ENCODE measurements at regions not wholly inside any gene's neighbourhood (a gene's known extent, or its start where the extent isn't known, plus 50 kb on each side); places are given as distances from the start of the nearest gene placed in this dataset.

DNA sequence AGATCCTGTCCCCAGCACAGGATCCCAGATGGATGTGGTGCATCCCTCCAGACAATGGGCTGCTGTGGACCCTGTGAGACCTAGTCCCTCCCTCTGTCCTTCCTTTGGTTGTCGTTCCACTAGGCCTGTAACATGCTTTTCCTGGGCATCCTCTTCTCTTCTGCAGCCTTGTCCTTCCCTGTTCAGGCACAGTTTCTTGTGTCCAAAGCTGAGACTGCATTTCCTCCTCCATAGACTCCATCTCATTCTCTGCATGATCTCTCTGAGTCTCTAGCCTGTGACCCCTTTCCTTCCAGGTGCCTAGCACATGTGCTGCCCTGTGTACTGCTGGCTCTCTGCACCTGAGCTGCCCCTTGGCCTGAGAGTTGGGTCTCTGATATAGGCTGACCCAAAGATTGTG lies 293.5 kb upstream of the IGFBP3 start:
- DNase-seq, result no peak

- no peak for DNase-seq
These were observed 292.1 kb upstream of the IGFBP3 start for GRCh38 chr7:46213154-46213537.

DNA sequence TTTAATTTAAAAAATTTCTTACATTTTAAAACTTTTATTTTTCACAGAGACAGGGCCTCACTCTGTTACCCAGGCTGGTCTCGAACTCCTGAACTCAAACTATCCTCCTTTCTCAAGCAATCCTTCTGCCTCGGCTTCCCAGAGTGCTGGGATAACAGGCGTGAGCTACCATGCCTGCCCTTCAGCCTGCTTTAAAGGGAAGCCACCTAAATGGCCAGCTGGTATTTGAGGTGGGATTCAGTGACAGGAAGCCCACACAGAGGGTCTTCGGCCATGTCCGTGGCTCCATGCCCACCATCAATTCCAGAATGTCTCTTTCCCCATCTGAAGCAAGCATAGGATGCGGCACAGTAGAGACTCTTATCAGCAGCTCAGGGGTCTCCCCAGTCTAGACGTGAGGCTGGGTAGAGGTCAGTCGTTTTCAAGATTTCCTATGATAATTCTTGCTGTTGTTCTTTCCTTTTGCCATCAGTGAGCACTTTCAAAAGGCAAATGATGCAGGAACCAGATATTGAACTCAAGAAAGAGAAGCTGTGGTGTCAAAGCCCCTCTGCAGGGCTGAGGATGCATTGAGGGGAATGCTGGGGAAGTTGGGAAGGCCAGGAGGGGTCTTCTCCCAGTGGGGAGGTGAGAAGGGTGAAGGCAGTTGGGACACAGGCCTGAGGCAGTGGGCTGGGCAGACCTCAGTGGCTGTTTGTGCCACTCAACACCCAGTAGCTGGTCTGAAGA lies 291.5 kb upstream of the IGFBP3 start:
- DNase-seq, result no peak

DNA sequence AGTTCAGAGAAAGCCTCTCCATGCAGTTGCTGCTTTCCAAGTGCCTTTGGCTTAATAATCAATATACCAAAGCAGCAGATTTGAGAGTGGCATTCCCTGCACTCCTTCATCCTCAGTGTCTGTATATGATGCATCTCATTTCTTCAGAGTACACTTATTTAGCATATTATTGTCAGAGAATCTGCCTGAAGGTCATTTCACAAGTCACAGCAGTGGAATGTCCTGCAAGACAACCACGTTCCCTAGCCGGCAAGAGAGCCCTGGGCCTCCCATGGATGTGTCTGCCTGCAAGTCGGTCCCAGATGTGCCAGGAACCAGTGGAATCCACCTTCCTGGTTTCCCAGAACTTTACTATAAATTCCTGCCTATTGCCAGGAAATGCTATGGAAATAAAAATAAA lies 289.4 kb upstream of the IGFBP3 start:
- no peak for DNase-seq

DNA sequence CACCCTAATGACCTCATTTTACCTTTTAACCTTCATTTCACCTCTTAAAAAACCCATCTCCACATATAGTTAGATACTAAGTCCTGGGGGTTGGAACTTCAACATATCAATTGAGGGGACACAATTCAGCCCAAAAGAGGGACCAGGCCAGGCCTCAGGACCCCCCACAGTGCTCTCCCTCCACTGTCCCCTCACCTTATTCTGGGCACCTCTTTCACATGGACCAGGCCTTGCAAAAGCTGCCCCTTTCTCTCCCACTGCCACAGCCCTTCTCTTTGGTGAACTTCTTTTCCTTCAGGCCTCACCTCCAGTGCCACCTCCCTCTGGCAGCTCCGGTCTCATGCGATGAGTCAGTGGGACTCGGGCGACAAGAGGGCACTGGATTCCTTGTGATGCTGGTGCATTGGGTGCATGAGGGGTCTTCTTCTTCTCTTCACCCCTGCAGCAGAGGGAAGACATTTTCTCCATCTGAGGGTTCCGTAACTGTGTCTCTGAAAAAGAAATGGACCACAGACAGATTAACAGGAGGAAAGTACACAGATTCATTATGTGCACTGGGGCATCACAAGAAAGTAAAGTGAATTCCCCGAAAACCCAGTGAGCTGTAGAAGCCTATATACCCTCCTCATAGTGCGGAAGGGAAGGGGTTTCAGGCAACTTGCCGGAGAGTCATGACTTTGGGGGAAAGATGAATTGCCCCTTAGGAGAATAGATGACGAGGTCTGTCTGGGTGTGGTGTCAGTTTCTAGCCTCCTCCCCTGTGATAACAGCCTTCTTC lies 288.7 kb upstream of the IGFBP3 start:
- DNase-seq, result no peak

DNA sequence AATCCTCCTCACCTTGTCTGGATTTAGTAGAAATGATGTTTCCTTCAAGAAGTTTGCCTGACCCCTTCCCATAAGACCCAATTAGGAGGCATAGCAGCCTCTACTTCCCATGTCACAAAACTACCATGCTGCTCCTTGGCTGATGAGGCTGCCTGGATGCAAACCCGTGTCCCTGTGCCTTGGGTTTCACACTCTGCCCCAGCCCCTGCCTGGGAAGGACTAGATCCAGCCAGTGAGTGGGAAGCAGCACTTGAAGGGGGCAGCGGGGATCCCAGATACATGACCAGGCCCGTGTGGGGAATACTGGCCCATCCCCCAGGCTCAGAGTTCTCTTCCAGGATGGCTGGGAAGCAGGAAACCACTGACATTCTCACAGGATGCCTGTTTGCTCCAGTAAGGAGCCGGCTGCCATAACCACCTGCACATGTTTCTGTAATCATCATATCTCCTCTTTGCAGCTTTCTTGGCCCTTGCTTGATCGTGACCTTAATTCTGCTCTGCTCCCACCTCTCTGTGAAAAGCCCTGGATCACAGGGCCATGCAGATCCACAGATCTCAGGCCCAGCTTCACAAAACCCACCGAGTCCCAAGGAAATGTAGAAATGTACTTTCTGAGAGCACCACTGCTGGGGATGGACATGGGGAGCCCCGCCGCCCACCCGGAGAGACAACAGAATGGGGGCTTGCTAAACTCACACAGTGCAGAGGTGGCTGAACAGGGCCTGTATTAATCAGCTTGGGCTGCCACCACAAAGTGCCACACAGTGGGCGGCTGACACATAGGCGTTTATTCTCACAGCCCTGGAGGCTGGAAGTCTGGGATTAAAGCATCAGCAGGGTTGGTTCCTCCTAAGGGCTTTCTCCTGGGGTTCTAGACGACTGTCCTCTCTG lies 287.8 kb upstream of the IGFBP3 start:
- no peak for DNase-seq

DNA sequence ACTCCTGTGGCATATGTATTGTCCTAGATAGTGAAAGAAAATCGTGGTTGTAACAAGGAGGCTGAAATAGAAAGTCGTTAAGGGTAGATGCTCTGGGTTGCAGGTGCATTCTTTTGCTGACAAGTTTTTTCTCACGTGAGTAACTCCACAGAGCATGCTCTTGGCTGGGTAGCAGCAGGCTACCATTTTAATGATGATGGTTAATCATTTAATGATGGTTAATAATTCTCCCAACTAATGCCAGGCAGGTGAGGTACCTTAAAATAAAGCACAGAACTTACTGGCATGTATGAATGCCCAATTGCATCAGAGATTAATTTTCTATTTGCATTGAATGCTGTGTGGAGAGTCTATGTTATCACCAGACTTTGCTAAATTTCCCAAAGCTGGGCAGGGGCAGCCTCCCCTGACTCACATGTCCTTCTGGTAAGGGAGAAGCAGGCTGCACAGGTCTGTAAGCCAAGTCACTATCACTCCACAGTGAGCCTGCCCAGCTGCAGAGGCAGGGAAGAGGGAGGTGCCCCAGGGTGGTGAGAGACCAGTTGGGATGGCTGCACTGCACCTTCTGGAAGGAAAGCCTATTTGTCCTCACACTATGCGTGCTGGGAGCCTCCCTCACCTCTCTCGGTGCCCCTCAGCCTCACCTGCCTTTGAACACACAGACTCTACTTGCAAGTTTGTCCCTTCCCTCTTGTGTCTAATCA lies 287.0 kb upstream of the IGFBP3 start:
- DNase-seq, result no peak

GRCh38 chr7:46206476-46207060 lies 285.5 kb upstream of the IGFBP3 start:
- no peak for DNase-seq

- no peak for DNase-seq
These were observed 284.4 kb upstream of the IGFBP3 start for GRCh38 chr7:46205478-46205877.

- DNase-seq, result no peak
These were observed 282.9 kb upstream of the IGFBP3 start for GRCh38 chr7:46203926-46204325.

DNA sequence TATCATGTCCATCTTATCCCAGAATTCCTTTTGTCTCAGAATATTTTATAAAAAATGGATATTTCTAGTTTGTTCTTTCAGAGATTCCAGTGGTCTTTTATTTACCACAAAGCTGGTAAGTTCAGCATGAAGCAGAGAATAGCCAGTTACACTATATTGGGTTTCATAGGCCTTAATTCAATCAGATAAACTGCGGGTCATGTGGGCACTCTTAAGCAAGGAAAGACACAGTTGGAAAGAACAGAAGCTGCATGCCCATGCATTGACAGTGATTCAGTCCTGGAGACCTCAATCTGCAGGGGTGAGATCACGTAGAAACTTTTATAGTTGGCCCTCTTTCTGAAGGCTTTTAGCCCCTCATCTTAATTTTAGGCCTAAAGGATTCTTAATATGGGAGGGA lies 281.3 kb upstream of the IGFBP3 start:
- no peak for DNase-seq

DNA sequence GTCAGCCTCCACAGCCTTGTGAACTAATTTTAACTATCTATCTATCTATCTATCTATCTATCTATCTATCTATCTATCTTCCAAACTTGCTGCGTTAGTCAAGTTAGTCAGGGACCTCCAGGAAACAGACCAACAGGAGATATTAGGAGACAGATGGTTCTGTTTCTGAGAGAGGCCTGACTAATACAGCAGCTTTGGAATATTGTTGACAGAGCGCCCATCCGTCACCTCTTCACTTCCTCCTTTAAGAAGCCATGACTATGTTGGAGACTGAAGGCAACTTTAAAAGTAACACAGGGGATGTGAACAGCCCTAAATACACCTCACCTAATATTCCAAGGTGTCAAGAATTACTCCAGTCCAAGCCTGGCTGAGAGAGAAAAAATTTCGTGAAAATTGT lies 280.9 kb upstream of the IGFBP3 start:
- DNase-seq, result no peak

- DNase-seq, result no peak
These were observed 277.6 kb upstream of the IGFBP3 start for GRCh38 chr7:46198701-46199100.

- no peak for DNase-seq
These were observed 276.9 kb upstream of the IGFBP3 start for GRCh38 chr7:46197785-46198540.

DNA sequence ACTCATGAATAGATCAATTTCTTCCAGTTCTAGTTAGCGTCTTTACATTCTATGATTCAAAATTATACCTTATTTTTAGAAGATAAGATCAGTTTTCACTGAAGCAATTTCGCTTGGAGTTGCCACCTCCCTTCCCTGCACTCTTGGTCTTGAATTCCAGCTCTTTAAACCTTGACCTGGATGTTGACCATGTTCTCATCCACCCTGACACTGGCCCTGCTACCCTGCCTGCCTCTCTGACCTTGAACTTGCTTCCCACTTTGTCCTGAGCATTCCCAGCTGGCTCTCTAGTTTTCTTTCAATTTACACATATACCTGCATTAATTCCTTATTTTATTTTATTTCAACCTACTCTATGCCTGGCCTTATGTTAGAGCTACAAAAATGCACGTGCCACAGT lies 274.9 kb upstream of the IGFBP3 start:
- no peak for DNase-seq

- DNase-seq, result no peak
These were observed 271.2 kb upstream of the IGFBP3 start for GRCh38 chr7:46192271-46192670.

GRCh38 chr7:46191776-46192175 lies 270.7 kb upstream of the IGFBP3 start:
- no peak for DNase-seq

DNA sequence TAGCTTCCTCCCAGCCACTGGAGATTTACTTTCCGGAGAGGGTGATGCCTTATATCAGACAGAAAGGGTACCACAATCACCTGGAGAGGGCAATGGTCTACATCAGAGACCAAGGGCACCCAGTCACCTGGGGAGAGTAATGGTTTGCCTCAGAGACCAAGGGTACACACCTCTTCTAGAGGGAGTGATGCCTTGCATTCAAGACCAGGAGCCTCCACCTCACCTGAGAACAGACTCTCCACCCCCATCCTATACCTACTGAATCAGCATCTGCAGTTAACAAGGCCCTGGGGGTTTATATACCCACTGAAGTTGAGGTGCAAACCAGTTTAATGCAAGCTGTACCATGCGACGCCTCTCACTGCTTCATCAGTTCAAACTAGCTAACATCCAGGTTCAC lies 270.2 kb upstream of the IGFBP3 start:
- no peak for DNase-seq

DNA sequence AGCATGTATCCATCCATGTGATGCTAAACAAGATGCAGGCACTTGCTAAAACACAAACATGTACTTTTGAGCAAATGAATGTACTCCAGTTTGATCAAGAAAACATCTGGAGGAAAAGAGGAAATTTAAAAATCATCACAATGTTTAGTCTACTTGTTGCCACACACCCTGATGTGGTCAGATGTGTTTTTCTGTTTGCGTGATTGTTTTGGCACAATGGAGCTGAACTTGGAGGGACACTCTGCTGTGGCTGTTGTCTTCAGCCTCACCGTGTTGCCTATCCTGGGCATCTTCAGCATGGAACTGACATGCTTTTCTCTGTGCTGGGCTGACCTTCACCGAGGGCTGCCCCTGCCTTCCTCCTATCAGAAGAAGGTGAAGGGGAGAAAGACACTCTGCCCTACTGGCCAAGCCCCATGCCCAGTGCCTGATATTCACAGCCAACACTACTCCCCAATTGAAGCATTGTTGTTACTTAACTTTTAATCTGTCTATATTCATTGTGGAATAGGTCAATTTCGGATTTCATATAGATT lies 268.3 kb upstream of the IGFBP3 start:
- DNase-seq, result no peak

GRCh38 chr7:46186131-46186530 lies 265.1 kb upstream of the IGFBP3 start:
- DNase-seq, result no peak

DNA sequence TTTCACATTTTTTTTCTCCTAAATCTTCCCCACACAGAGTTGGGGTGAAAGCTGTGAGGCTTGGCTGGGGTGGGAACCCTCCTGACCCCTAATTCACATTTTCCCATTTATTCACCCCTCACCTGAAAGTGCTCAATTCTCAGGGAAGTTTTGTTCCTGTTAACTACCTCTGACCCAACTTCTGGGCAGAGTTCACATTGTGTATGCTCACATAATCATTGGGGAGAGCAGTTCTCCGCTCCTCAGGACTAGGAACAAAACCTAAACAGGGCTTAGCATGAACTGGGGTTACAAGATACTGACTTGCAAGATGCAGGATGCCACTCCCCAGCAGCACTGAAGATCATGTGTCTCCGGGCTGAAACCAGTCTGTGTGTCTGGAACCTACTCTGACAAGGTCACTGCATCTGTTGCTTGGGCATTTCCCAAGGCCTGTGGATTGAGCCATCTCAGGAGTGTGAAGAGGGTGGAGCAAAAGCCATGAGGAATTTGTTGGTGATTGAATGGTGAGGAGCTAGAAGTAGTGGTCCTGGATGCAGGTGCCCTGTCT lies 258.1 kb upstream of the IGFBP3 start:
- DNase-seq, result no peak

All from DMS79 (cell line).